GM18517 (cell line): ENCODE measurements at regions not wholly inside any gene's neighbourhood (a gene's known extent, or its start where the extent isn't known, plus 50 kb on each side); places are given as distances from the start of the nearest gene placed in this dataset.

ENCODE experiments used
- ATAC-seq: cut with Tn5 transposase; IDR thresholded peaks from one replicate; pipeline ENCODE4 v1.9.1; 2021; ENCODE audit warnings: mild to moderate bottlenecking, moderate library complexity; ENCODE audit not compliant: unreplicated experiment

DNA sequence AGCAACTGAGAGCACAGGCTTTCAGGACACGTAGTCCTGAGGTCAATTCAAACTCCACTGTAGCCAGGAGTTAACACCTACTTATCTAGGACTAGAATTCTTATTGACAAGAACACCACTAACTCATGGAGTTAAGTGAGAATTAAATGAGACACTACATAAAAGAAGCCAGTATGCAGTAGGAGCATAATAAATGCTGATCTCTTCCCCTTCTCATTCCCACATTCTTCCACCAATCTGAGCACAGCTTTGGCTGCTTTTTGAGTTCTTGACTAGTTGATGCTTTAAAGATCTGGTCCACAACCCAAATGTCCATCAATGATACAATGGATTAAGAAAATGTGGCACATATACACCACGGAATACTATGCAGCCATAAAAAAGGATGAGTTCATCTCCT, 55.2 kb downstream of the TTC32 start:
- no peak for ATAC-seq

- no peak for ATAC-seq
These were observed 55.8 kb downstream of the TTC32 start for GRCh38 chr2:19846030-19846429.

DNA sequence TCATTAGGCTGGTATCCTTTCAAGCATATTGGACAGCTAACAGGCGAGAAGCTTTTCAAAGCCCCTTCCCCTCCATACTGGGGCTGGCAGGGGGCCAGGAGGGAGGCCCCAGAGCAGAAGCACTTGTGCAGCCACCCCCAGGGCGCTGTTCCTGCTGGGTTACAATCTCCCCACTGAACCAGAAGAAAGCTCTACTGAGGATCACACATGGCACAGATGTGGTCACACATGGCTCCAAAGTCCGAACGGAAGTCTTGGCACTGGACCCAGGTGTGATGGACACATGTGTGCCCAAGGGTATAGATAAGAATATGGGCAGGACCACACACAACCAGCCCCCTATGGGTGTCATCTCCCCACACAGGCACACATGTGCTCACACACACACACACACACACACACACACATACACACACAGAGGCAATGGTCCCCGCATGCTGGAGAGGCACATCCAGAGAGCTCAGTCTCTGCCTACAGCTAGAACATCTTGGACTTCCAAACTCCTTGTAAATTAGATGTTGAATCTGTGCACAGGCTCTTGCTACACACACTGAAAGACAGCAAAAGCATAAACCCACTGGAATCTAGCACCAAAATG, 56.4 kb downstream of the TTC32 start:
- ATAC-seq, result no peak

DNA sequence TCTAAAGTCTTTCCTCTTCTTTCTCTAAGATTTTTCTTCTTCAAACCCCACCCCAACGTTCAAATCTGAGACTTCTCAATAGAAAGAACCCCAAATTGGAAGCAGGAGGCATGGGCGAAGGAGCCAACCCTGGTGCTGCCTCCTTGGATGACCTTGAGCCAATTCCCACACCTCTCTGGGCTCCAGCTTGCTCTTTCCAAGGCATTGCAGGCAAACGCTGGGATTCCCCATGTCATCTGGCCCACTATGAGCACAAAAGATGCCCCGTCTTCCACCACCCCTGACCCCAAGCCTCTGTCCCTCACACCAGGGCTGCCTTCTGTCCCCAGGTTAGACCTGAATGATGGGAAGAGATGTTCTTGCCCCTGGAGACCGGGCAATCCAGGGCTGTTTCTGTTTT, 57.0 kb downstream of the TTC32 start:
- no peak for ATAC-seq

DNA sequence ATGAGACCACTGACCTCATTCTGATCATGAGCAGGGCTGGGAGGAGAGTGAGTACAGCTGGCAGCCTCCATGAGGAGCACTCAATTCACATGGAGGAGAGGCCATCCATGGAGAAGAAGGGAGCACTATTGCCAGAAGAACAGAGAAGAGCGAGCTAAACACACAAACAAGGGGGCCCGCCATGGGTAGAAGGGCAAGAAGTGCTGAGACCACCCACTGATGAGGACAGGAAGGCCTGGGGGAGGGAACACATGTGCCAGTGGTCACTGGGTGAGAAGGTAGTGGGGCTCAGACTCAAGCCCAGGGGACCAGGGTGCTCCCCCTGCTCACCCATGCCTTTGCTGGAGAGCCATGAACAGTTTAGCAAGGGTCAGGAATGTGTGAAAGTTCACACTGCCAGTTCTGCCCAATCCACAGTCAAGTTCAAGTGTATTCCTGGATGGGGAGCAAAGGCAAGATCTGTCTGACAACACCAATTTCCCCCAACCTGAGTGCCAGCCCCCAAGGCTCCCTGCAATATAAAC, 57.7 kb downstream of the TTC32 start:
- no peak for ATAC-seq

DNA sequence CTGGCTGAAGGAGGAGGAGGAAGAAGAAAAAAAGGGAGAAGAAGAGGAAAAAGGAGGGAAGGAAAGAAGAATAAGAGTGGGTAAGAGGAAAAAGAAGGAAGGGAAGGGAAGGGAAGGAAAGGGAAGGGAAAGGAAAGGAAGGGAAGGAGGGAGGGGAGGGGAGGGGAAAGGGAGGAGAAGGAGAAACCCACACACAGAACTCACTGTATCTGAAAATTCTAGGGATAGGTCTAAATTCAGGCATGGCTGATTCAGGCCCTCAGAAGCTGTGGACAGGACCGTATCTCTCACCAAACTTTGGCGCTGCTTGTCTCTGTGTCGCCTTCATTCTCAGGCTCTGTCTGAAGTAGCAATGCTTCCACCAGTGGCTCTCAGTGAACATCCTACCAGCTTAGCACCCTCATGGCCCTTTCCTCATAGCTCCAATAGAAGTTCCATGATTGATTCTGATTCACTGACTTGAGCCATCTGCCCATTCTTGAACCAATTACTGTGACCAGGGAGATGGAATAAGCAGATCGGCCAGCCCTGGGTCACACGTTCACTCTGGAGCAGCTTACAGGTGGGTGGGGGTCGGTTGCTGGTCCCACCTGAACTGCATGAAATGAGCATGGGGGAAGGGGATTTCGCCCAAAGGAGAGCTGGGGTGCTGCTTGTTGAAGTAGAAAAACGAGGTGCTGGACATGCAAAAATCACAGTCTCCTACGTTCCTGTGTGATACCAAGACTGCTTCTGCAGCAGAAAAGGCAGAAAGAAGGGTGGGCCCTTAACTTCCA, 59.7 kb downstream of the TTC32 start:
- ATAC-seq, result no peak

DNA sequence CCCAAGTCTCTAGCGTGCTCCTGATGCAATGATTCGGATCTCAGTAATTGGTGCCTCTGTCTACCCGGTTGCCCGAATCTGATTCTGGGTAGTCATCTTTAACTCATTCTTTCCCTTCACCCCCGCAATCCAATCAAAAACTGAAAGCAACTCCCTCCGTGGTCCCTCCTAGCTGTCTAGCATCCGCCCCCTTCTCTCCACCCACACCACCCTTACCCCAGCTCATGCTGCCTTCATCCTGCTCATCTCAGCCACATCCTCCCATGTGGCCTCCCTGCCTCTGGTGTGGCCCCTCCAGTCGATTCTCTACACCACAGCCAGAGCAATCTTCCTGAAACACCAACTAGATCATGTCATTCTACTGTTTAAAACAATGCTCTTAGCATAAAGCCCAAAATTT, 62.3 kb downstream of the TTC32 start:
- no peak for ATAC-seq

DNA sequence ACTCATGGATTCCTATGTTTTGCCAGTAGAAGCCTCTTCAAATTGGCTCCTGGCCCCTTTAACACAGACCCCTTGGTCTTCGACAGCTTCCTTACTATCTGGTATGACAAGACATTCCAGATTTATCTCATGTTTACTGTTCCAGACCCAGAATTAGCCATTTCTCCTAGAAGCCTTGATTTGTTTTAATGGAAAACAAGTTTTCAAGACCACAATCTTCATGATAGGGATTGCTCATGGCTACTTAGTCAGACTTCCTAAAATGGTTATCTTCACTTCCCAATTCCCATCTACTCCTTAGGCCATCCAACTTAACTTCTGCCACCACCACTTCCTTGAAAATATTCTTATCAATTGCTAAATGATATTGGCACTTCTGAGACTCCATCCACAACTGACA, 63.2 kb downstream of the TTC32 start:
- no peak for ATAC-seq

- no peak for ATAC-seq
These were observed 64.5 kb downstream of the TTC32 start for GRCh38 chr2:19837235-19837766.

DNA sequence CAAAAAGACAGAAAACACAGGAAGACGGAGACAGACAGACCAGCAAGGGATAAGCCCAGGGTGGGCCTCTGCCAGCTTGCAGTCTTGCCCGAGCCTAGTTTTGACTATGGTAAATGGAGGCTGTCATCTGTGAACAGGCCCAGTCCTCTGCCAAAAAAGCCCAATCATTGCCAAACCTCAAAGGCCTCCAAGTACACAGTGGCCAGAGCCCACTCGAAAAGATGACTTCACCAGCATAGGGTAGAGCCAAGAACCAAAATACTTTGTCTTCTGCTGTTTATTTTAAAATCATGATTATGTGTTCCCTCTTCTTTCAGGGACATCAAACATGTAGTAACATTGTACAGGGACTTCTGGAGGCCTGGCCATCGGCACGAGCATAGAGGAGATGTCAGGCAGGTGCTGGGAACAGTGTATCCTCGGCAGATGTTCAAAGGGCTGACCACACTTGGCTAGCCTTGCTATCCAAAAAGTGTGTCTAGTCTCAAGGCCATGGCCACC, 66.0 kb downstream of the TTC32 start:
- ATAC-seq, result no peak

DNA sequence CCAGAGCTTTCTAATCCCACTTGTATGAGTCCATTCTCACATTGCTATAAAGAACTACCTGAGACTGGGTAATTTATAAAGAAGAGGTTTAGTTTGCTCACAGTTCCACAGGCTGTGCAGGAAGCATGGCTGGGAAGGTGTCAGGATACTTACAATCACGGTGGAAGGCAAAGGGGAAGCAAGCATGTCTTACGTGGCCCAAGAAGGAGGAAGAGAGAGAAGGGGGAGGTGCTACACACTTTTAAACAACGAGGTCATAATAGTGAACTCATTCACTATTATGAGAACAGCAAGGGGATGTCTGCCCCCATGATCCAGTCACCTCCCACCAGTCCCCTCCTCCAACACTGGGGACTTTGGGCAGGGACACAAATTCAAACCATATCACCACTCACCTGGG, 67.8 kb downstream of the TTC32 start:
- no peak for ATAC-seq

- no peak for ATAC-seq
These were observed 72.1 kb downstream of the TTC32 start for GRCh38 chr2:19829672-19830071.

GRCh38 chr2:19826874-19827273, 74.9 kb downstream of the TTC32 start:
- no peak for ATAC-seq

DNA sequence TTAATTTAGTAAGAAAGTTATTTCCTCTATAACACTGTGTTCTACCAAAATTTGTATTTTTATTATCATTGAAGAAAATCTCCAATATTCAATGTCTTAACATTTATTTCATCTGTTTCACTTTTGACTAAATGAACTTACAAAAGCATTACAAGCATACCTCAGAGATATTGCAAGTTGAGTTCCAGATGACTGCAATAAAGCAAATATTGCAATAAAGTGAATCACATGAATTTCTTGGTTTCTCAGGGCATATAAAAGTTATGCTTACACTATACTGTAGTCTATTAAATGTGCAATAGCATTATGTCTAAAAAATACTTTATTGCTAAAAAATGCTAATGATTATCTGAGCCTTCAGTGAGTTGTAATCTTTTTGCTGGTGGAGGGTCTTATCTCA, 78.3 kb downstream of the TTC32 start:
- ATAC-seq, result no peak

DNA sequence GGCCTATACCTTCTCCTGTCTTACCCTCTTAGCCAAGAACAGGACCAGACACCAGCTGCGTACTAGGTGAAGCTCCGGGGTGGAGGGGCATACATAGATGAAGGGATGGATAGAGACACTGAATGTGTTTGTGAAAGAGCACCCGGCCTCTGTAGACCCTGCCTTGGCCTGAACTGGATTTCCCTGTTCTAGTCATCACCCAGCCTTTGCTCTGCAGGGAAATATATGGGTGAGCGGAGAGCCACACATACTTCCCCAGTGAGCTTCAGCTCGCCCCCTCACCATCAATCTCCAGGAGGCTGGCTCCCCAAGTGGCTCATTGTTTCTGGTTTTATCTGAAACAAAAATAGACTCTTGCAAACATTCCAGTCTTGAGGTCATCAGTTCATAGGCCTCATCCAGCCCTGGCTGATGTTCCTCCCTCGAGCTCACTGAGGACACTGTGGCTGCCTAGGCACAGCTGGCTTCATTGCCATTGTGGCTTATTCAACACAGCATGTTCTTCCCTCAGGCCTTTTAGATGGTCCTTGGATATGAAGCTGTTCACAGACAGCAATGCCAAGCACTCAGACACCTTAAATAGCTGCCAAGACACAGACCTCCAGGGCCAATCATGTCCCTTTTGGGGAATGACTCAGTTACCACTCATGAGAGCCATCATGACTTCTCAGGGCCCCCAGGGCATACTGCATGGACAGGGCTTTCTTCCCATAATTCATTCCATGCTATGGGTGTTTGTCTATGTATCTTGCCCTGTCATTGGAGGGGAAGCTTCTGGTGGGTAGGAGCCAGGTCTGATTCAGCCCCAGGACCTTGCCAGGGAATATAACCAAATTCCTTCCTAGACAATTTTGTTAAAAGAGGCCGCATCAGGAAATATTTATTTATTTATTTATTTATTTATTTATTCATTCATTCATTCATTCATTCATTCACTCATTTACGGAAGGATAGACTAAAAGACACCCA, 82.4 kb downstream of the TTC32 start:
- no peak for ATAC-seq

DNA sequence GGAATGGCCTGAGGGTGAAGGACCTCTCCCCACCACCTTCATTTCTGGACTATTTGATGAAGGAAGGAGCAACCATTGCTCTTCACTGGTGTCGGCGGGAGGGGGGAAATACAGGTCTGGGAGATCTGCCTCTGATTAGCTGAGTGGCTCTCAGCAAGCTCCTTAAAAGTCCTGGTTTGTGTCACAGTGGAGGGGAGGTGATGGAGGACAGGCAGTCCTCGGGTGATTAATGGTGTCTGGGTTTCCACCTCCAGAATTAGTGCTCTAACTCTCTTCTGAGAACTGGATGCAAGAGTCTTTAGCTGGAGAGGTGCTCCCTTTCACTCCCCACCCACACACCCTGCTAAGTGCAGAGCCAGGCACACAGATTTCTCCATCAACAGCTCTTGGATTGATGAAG, 83.2 kb downstream of the TTC32 start:
- ATAC-seq, result no peak

GRCh38 chr2:19818039-19818438, 83.7 kb downstream of the TTC32 start:
- no peak for ATAC-seq

GRCh38 chr2:19815746-19816145, 86.0 kb downstream of the TTC32 start:
- no peak for ATAC-seq

- ATAC-seq, result no peak
These were observed 89.6 kb downstream of the TTC32 start for GRCh38 chr2:19812166-19812565.

- no peak for ATAC-seq
These were observed 90.6 kb downstream of the TTC32 start for GRCh38 chr2:19811186-19811585.

- no peak for ATAC-seq
These were observed 91.1 kb downstream of the TTC32 start for GRCh38 chr2:19810637-19811036.
